Activated CD4-positive, alpha-beta T cell treated with anti-CD3 and anti-CD28 coated beads, Interleukin-2, Interleukin-4, amounts not matched to agents 100 ng/mL and 50 ng/mL, durations not matched to agents 16 hours and 8 hours (primary cell): ENCODE measurements at regions not wholly inside any gene's neighbourhood (a gene's known extent, or its start where the extent isn't known, plus 50 kb on each side); places are given as distances from the start of the nearest gene placed in this dataset.
"Not testable (repeated sequence)": the region's sequence is repeated elsewhere in the genome, so short reads cannot be mapped to it uniquely, and the experiment has no call there.

Source experiments
- DNase-seq: peaks from one replicate; pipeline ENCODE4 v3.0.0-alpha.2; 2020; ENCODE audit warnings: low spot score

DNA sequence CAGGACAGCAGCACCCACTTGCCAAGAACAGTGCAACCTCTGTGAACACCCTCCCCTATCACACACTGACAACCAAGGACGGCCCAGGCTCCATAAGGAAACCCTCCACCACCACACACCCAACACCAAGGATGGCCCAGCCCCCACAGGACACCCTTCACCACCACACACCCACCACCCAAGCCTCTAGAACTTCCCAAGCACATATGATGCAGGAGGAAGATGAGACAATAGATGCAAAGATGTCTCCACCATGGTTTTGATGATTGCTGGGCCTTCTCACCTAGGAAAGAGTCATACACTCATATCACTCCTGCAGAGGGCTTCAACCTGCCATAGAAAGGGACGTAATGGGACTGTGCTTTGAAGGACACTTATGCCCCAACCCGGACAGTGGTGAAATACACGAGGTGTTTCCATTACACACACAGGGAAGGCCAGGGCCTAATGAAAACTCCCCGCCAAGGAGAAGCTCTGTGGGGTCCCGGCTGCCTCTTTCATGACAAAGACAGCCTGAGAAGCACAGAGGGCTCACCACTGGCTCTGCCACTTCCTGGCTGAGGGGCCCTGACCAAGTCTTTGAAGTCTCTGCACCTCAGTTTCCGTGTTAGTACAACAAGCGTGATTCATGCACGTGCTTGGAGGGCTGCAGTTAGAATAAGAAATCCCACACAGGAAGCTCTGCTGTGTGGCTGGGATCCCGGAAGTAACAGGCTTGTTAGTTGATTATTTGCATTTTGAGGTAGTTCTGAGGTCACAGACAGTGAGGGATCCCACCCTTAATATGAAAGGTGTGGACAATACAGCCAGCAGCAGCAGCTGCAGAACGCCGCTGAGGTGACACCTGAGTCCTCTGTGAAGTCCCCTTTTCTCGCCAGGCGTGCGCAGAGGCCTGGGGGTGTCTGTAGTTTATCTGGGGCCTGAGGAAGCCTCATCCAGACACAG lies 61.9 kb upstream of the ATP12A start:
- DNase-seq, result peak; percentile 90

DNA sequence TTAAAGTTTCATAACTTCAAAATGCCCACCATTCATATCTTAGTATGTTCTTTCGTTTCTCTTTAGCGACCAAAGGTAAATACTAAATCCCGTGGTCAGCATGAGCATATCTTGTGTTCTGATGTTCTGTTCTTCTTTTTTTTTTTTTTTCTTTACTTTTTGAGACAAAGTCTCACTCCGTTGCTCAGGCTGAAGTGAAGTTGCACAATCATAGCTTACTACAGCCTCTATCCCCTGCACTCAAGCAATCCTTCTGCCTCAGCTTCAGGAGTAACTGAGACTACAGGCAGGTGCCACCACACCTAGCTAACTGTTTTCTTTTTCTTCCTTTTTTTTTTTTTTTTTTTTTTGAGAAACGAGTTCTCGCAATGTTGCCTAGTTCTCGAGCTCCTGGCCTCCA lies 60.9 kb upstream of the ATP12A start:
- DNase-seq, result no peak

DNA sequence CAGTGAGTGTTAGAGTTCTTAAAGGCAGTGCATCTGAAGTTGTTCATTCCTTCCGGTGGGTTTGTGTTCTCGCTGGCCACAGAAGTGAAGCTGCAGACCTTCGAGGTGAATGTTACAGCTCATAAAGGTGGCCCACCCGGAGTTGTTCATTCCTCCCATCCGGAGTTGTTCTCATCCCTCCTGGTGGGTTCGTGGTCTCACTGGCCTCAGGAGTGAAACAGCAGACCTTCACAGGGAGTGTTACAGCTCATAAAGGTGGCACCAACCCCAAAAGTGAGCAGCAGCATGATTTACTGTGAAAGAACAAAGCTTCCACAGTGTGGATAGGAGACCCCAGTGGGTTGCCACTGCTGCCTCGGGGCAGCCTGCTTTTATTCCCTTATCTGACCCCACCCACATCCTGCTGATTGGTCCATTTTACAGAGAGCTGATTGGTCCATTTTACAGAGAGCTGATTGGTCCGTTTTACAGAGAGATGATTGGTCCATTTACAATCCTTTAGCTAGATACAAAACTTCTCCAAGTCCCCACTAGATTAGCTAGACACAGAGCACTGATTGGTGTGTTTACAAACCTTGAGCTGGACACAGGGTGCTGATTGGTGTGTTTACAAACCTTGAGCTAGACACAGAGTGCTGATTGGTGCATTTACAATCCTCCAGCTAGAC lies 57.6 kb upstream of the ATP12A start:
- not testable (repeated sequence) for DNase-seq

- DNase-seq, result no peak
These were observed 57.0 kb upstream of the ATP12A start for GRCh38 chr13:24623149-24623665.

- DNase-seq, result no peak
These were observed 55.8 kb upstream of the ATP12A start for GRCh38 chr13:24624363-24624762.

- no peak for DNase-seq
These were observed 55.4 kb upstream of the ATP12A start for GRCh38 chr13:24624801-24625231.

DNA sequence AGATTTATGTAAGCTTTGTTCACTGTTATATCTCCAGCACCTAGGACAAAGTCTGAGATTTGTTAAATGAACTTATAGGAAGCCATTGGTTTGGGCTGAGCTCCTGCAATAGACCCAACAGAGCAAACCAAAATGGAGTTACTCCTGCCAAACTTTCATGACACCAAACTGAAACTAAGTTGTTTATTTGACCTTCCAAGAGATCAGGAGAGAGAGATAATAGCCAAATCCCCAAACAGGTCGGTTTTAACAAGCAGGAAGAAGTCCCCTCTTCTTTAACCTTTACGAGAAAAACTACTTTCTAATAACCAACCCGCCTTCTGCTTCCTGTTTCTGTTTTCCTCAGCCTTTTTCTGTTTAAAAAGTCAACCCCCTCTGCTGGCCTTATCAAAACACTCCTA lies 54.9 kb upstream of the ATP12A start:
- peak; percentile 63 for DNase-seq

GRCh38 chr13:24625870-24626849 lies 54.0 kb upstream of the ATP12A start:
- peak; percentile 48 for DNase-seq

DNA sequence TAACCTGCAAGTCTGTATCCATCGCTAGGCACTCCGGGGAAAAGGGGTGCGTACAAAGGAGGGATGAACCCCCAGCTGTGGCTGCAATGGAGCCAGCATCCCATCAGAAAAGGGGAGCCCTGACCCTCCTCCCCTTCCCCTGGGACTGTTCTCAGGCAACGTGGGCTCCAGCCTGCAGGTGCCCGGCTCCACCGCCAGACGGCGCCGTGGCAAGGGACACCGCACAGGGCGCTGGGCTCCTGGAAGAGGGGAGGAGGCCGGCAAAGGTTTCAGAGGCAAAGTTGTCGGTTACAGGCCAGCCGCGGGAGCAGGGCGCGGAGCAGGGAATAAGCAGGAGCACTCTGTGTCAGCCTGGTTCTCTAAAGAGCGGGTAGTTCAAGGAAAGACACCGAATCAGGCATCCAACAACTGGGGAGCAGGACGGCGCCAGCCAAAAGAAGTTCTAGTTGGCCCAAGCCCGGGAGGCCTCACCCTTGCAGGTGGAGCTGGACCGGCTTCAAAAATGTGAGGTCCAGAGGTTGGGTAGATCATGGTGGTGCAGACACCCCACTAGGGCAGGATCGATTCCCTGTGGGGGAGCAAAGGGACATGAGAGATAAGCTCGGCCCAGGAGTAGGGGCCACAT lies 53.0 kb upstream of the ATP12A start:
- DNase-seq, result no peak

GRCh38 chr13:24627946-24628345 lies 52.3 kb upstream of the ATP12A start:
- DNase-seq, result no peak

DNA sequence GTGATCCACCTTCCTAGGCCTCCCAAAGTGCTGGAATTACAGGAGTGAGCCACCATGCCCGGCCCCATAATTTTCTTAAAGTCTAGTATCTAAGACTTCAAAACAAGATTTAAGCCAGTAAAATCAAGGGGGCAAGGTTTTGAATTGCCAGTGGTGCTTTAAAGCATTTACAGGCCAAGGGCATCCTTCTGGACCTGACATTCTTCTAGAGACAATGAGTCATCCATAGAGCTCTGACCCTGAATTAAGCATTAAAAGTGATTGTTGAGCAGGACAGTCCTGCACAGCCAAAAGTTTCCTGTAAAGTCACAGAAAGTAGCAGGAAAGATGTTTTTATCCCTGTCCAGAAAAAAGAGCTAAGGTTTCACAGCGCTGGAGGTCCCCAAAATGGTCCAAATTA lies 50.9 kb upstream of the ATP12A start:
- no peak for DNase-seq

DNA sequence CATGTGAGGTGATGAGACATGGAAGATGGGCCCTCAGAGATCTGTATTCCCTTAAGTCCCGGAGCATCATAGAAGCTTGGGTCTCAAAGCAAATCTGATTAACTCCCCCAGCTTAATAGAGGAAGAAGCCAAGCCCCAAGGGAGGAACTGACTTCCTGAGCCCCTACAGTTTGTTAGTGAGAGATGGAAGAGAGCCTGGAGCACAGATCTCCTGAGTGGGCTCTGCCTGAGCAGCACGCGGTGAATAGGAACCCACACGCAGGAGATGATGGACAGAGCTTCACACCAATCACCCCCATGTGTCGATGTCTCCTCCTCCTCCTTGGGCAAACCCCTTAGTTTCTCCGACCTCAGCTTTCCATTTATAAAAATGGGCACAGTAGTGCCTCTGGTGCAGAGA lies 50.1 kb upstream of the ATP12A start:
- DNase-seq, result no peak
